Loucy (cell line): ENCODE measurements at regions not wholly inside any gene's neighbourhood (a gene's known extent, or its start where the extent isn't known, plus 50 kb on each side); places are given as distances from the start of the nearest gene placed in this dataset.

Source experiments
- H2AFZ ChIP-seq: fragments of 200-600 bp; sonication (generic); 2 replicates; pipeline ENCODE4 v1.6.0; 2016; ENCODE audit warnings: antibody characterized with exemption, mild to moderate bottlenecking, low read length, moderate library complexity
- H3F3A ChIP-seq: fragments of 200-600 bp; 2 replicates; pipeline ENCODE4 v1.6.0; 2016; ENCODE audit warnings: antibody characterized with exemption, low read depth, mild to moderate bottlenecking
- H3K27me3 ChIP-seq: fragments of 200-600 bp; sonication (generic); 2 replicates; pipeline ENCODE4 v1.6.1; 2014; ENCODE audit warnings: low read length, mild to moderate bottlenecking; ENCODE audit not compliant: insufficient read depth, poor library complexity, severe bottlenecking
- H3K36me3 ChIP-seq: fragments of 200-600 bp; sonication (generic); 2 replicates; pipeline ENCODE4 v1.6.1; 2016; ENCODE audit warnings: low read length; ENCODE audit not compliant: insufficient read depth
- H3K4me1 ChIP-seq: fragments of 200-600 bp; sonication (generic); 2 replicates; pipeline ENCODE4 v1.5.1; 2014; ENCODE audit warnings: low read length, mild to moderate bottlenecking; ENCODE audit not compliant: insufficient read depth, poor library complexity, severe bottlenecking
- H3K4me2 ChIP-seq: fragments of 200-600 bp; sonication (generic); 2 replicates; pipeline ENCODE4 v1.6.0; 2014; ENCODE audit warnings: antibody characterized with exemption, low read length, low read depth, mild to moderate bottlenecking; ENCODE audit not compliant: poor library complexity, severe bottlenecking
- H3K4me3 ChIP-seq: fragments of 200-600 bp; sonication (generic); 2 replicates; pipeline ENCODE4 v1.5.1; 2014; ENCODE audit warnings: low read length, mild to moderate bottlenecking, mixed read lengths; ENCODE audit not compliant: poor library complexity, severe bottlenecking
- H3K79me2 ChIP-seq: fragments of 200-600 bp; sonication (generic); 2 replicates; pipeline ENCODE4 v1.6.1; 2014; ENCODE audit warnings: low read length; ENCODE audit not compliant: insufficient read depth
- H3K9ac ChIP-seq: fragments of 200-600 bp; sonication (generic); 2 replicates; pipeline ENCODE4 v1.6.0; 2014; ENCODE audit warnings: mild to moderate bottlenecking, low read depth, low read length, moderate library complexity; ENCODE audit not compliant: poor library complexity, severe bottlenecking
- H3K9me2 ChIP-seq: fragments of 200-600 bp; sonication (generic); replicated peaks from 2 replicates; pipeline ENCODE4 v1.6.1; 2016; ENCODE audit warnings: low read depth, low read length, mixed read lengths
- H3K9me3 ChIP-seq: fragments of 200-600 bp; sonication (generic); 2 replicates; pipeline ENCODE4 v1.6.1; 2014; ENCODE audit warnings: mild to moderate bottlenecking, antibody characterized with exemption, low read length, low read depth; ENCODE audit not compliant: insufficient read depth
- H4K20me1 ChIP-seq: fragments of 200-600 bp; sonication (generic); 2 replicates; pipeline ENCODE4 v1.6.0; 2014; ENCODE audit warnings: antibody characterized with exemption, low read length, mild to moderate bottlenecking; ENCODE audit not compliant: insufficient read depth, poor library complexity, severe bottlenecking
- CTCF ChIP-seq: fragments of 200-600 bp; sonication (generic); conservative IDR thresholded peaks from 2 replicates; pipeline ENCODE4 v1.5.1; 2014; ENCODE audit warnings: mild to moderate bottlenecking, antibody characterized with exemption, low read length
- EZH2phosphoT487 ChIP-seq: fragments of 200-600 bp; IDR thresholded peaks from 2 replicates; pipeline ENCODE4 v1.6.1; 2018; ENCODE audit warnings: antibody characterized with exemption, mild to moderate bottlenecking, moderate library complexity, borderline replicate concordance

- H2AFZ ChIP-seq = no peak overlapping the region
- H3K79me2 ChIP-seq = no peaks in the 10 kb centered on the region
- H3K4me2 ChIP-seq = no peak overlapping the region
- H3K4me1 ChIP-seq = no peaks in the 10 kb centered on the region
- H3K27me3 ChIP-seq = no peaks in the 10 kb centered on the region
- H3K9ac ChIP-seq = no peak overlapping the region
- no peaks in the 10 kb centered on the region for H3K9me2 ChIP-seq
- no peaks in the 10 kb centered on the region for H4K20me1 ChIP-seq
- no peak overlapping the region for H3K4me3 ChIP-seq
- H3K9me3 ChIP-seq = no peaks in the 10 kb centered on the region
- no peaks in the 10 kb centered on the region for H3K36me3 ChIP-seq
- no peaks in the 10 kb centered on the region for H3F3A ChIP-seq
- TF ChIP-seq EZH2phosphoT487 (no peak), CTCF (no peak)
Measured at GRCh38 chr18:75775121-75775520, 347.6 kb upstream of the SMIM21 start.

- Histone ChIP-seq H3K27me3 (no peaks in the 10 kb centered on the region), H3K36me3 (no peaks in the 10 kb centered on the region), H2AFZ (no peak overlapping the region), H4K20me1 (no peaks in the 10 kb centered on the region), H3K4me3 (no peak overlapping the region), H3K9ac (no peak overlapping the region), H3K9me3 (no peaks in the 10 kb centered on the region), H3K79me2 (no peaks in the 10 kb centered on the region), H3F3A (no peaks in the 10 kb centered on the region), H3K4me1 (no peaks in the 10 kb centered on the region), H3K4me2 (no peak overlapping the region), H3K9me2 (no peaks in the 10 kb centered on the region)
- TF ChIP-seq CTCF (no peak), EZH2phosphoT487 (no peak)
Measured at GRCh38 chr18:75773618-75774017, 346.1 kb upstream of the SMIM21 start.

GRCh38 chr18:75762758-75763157 is 335.3 kb upstream of the SMIM21 start:
- no peaks in the 10 kb centered on the region for H3K9me2 ChIP-seq
- H2AFZ ChIP-seq = no peak overlapping the region
- H3K4me3 ChIP-seq = no peak overlapping the region
- H3K9ac ChIP-seq = no peak overlapping the region
- no peaks in the 10 kb centered on the region for H3K79me2 ChIP-seq
- no peaks in the 10 kb centered on the region for H3F3A ChIP-seq
- no peaks in the 10 kb centered on the region for H3K36me3 ChIP-seq
- no peaks in the 10 kb centered on the region for H3K9me3 ChIP-seq
- no peaks in the 10 kb centered on the region for H3K4me1 ChIP-seq
- TF ChIP-seq EZH2phosphoT487 = no peak
- TF ChIP-seq CTCF = no peak
- H3K27me3 ChIP-seq = no peaks in the 10 kb centered on the region
- no peak overlapping the region for H3K4me2 ChIP-seq
- H4K20me1 ChIP-seq = no peaks in the 10 kb centered on the region
